CD14-positive monocyte (primary cell): ENCODE measurements at regions not wholly inside any gene's neighbourhood (a gene's known extent, or its start where the extent isn't known, plus 50 kb on each side); places are given as distances from the start of the nearest gene placed in this dataset.

Experiments
- DNase-seq, 3 donors: peaks; one replicate each; pipeline ENCODE4 v3.0.0-alpha.2; 2011 to 2022
- H2AFZ ChIP-seq: 2 replicates; pipeline ENCODE4 v1.6.0; 2012; ENCODE audit warnings: mild to moderate bottlenecking, low read depth, low read length, inconsistent platforms; ENCODE audit not compliant: insufficient read depth, poor library complexity, severe bottlenecking
- H3K27ac ChIP-seq, 2 donors: 1 replicate in 1 of 2; 2 replicates in 1 of 2; pipeline ENCODE4 v1.5.1; 2012 to 2013; ENCODE audit warnings: low read length in 2 of 2, control low read depth in 1 of 2, inconsistent platforms in 1 of 2, low read depth in 1 of 2, mild to moderate bottlenecking in 1 of 2
- H3K27me3 ChIP-seq, 2 donors: one replicate each; pipeline versions ENCODE4 v1.6.0 to v1.6.1; 2011 to 2013; ENCODE audit warnings: low read length in 2 of 2; ENCODE audit not compliant: control insufficient read depth in 2 of 2, insufficient read depth in 2 of 2
- H3K36me3 ChIP-seq, 2 donors: replicated peaks in 1 of 2; 1 replicate in 1 of 2; 2 replicates in 1 of 2; pipeline versions ENCODE4 v1.5.1 to v1.6.1; 2012 to 2013; ENCODE audit warnings: low read length in 2 of 2, control low read depth in 1 of 2, inconsistent platforms in 1 of 2, mild to moderate bottlenecking in 1 of 2; ENCODE audit not compliant: insufficient read depth in 2 of 2, control insufficient read depth in 1 of 2
- H3K4me1 ChIP-seq, 2 donors: 1 replicate in 1 of 2; 2 replicates in 1 of 2; pipeline versions ENCODE4 v1.5.1 to v1.6.1; 2012 to 2013; ENCODE audit warnings: low read length in 2 of 2, control low read depth in 1 of 2, inconsistent platforms in 1 of 2, mild to moderate bottlenecking in 1 of 2, moderate library complexity in 1 of 2; ENCODE audit not compliant: insufficient read depth in 2 of 2, control insufficient read depth in 1 of 2
- H3K4me2 ChIP-seq: replicated peaks from 2 replicates; pipeline ENCODE3; 2012; ENCODE audit warnings: low read length, moderate library complexity, mild to moderate bottlenecking; ENCODE audit not compliant: poor library complexity, severe bottlenecking; ENCODE audit errors: extremely low read depth
- H3K4me3 ChIP-seq, 3 experiments: fragments of 200-600 bp in 1 of 3; sonication (generic) in 1 of 3; replicated peaks in 1 of 3; 1 replicate in 2 of 3; 2 replicates in 1 of 3; pipeline ENCODE4 v1.5.1; 2011 to 2013; ENCODE audit warnings: low read length in 3 of 3, mild to moderate bottlenecking in 3 of 3, control low read depth in 2 of 3, low read depth in 2 of 3, inconsistent platforms in 1 of 3, moderate library complexity in 1 of 3
- H3K79me2 ChIP-seq: 2 replicates; pipeline ENCODE4 v1.6.0; 2012; ENCODE audit warnings: mild to moderate bottlenecking, control low read depth, inconsistent platforms, low read length, moderate library complexity; ENCODE audit not compliant: insufficient read depth
- H3K9ac ChIP-seq: 2 replicates; pipeline ENCODE4 v1.6.0; 2017; ENCODE audit warnings: low read length, mild to moderate bottlenecking; ENCODE audit not compliant: insufficient read depth, poor library complexity, severe bottlenecking
- H3K9me3 ChIP-seq, 2 donors: replicated peaks in 1 of 2; 1 replicate in 1 of 2; 2 replicates in 1 of 2; pipeline versions ENCODE4 v1.5.1 to v1.6.1; 2012 to 2013; ENCODE audit warnings: low read length in 2 of 2, control low read depth in 1 of 2; ENCODE audit not compliant: control insufficient read depth in 1 of 2, insufficient read depth in 1 of 2
- H4K20me1 ChIP-seq: 2 replicates; pipeline ENCODE4 v1.6.0; 2012; ENCODE audit warnings: mild to moderate bottlenecking, low read length, control low read depth, moderate library complexity; ENCODE audit not compliant: insufficient read depth
- H3K27ac Mint-ChIP-seq, 7 donors: one replicate each; pipeline ENCODE4 v1.8.0; 2020; ENCODE audit warnings: mild to moderate bottlenecking in 7 of 7, mixed read lengths in 7 of 7, moderate library complexity in 6 of 7, inconsistent platforms in 2 of 7
- H3K27me3 Mint-ChIP-seq, 3 donors: one replicate each; pipeline ENCODE4 v1.8.0; 2021 to 2022; ENCODE audit warnings: low read depth in 3 of 3, mild to moderate bottlenecking in 3 of 3, mixed read lengths in 3 of 3, moderate library complexity in 3 of 3, inconsistent platforms in 1 of 3
- H3K36me3 Mint-ChIP-seq, 2 donors: one replicate each; pipeline ENCODE4 v1.8.0; 2020; ENCODE audit warnings: mixed read lengths in 2 of 2, inconsistent platforms in 1 of 2, mild to moderate bottlenecking in 1 of 2
- H3K4me1 Mint-ChIP-seq: one replicate; pipeline ENCODE4 v1.8.0; 2020; ENCODE audit warnings: mild to moderate bottlenecking, mixed read lengths
- H3K4me3 Mint-ChIP-seq, 2 donors: one replicate each; pipeline ENCODE4 v1.8.0; 2020; ENCODE audit warnings: mild to moderate bottlenecking in 2 of 2, mixed read lengths in 2 of 2, moderate library complexity in 1 of 2
- H3K9me3 Mint-ChIP-seq, 7 donors: one replicate each; pipeline ENCODE4 v1.8.0; 2020 to 2022; ENCODE audit warnings: mixed read lengths in 7 of 7, mild to moderate bottlenecking in 6 of 7, moderate library complexity in 6 of 7, inconsistent platforms in 2 of 7
- CTCF ChIP-seq: fragments of 200-600 bp; IDR thresholded peaks from one replicate; pipeline ENCODE4 v1.8.0; 2022; ENCODE audit warnings: antibody characterized with exemption, mild to moderate bottlenecking
- WGBS: methylation state at CpG from one replicate; pipeline ENCODE4 v1.1.5; 2013; ENCODE audit warnings: missing lambda C conversion rate; ENCODE audit not compliant: insufficient coverage; 5-methylcytosine and 5-hydroxymethylcytosine counted together
- intact Hi-C, 2 donors: fragments of 100-400 bp; cut with micrococcal nuclease; formaldehyde crosslinking; loops; one replicate each; pipeline versions ENCODE4 v1.15.0 to v1.15.1; 2023

GRCh38 chr9:102054811-102055210, 316.4 kb upstream of the GRIN3A start:
- Histone ChIP-seq H3K4me3 (no peak overlapping the region), H4K20me1 (no peaks in the 10 kb centered on the region), H3K27ac (no peak overlapping the region), H3K27me3 (no peaks in the 10 kb centered on the region), H3K4me2 (no peak overlapping the region), H3K9me3 (no peaks in the 10 kb centered on the region), H3K9ac (no peak overlapping the region), H2AFZ (no peak overlapping the region), H3K4me1 (no peaks in the 10 kb centered on the region), H3K79me2 (no peaks in the 10 kb centered on the region), H3K36me3 (no peaks in the 10 kb centered on the region)
- TF ChIP-seq CTCF: no peak
- intact Hi-C loops: no loop called here
- Mint-ChIP-seq H3K4me1 (no peaks in the 10 kb centered on the region), H3K9me3 (peaks cover 0 to 7% (median 0%) of the 10 kb centered on the region in 7 donors), H3K27ac (no peak overlapping the region), H3K36me3 (no peaks in the 10 kb centered on the region), H3K27me3 (no peaks in the 10 kb centered on the region), H3K4me3 (no peak overlapping the region)
- no peak for DNase-seq
- WGBS: no CpG with 5 or more reads among the region's 2 CpGs

- no peaks in the 10 kb centered on the region for H3K27me3 Mint-ChIP-seq
- Histone ChIP-seq H3K4me2 (no peak overlapping the region), H3K27ac (no peak overlapping the region), H3K9me3 (peaks cover 0 to 2% of the 10 kb centered on the region in 2 donors), H3K79me2 (no peaks in the 10 kb centered on the region), H3K4me1 (no peaks in the 10 kb centered on the region), H3K36me3 (no peaks in the 10 kb centered on the region), H3K9ac (no peak overlapping the region), H4K20me1 (no peaks in the 10 kb centered on the region), H3K4me3 (no peak overlapping the region), H2AFZ (no peak overlapping the region), H3K27me3 (no peaks in the 10 kb centered on the region)
- intact Hi-C loops: no loop called here
- WGBS: 93% methylated on average over 2 of the region's 4 CpGs
- no peaks in the 10 kb centered on the region for H3K4me1 Mint-ChIP-seq
- H3K36me3 Mint-ChIP-seq: no peaks in the 10 kb centered on the region
- no peak overlapping the region for H3K27ac Mint-ChIP-seq
- no peak for DNase-seq
- no peak for TF ChIP-seq CTCF
- no peak overlapping the region for H3K4me3 Mint-ChIP-seq
- H3K9me3 Mint-ChIP-seq: peaks cover 0 to 8% (median 0%) of the 10 kb centered on the region in 7 donors
Measured at GRCh38 chr9:102049586-102050246, 311.3 kb upstream of the GRIN3A start.
